Activated CD4-positive, alpha-beta T cell treated with anti-CD3 and anti-CD28 coated beads, Interleukin-2, amount 10 ng/mL, durations not matched to agents 7 days and 5 days (primary cell): ENCODE measurements at regions not wholly inside any gene's neighbourhood (a gene's known extent, or its start where the extent isn't known, plus 50 kb on each side); places are given as distances from the start of the nearest gene placed in this dataset.

Source experiments
- CTCF ChIA-PET: fragments of 350-600 bp; sonication (Branson Sonifier 250); formaldehyde crosslinking; loops from one replicate; lab custom pipeline; 2021; ENCODE audit warnings: antibody characterized with exemption; lab: Charles Lee
- POLR2A ChIA-PET: fragments of 350-600 bp; sonication (Branson Sonifier 250); formaldehyde crosslinking; loops from one replicate; lab custom pipeline; 2021; ENCODE audit warnings: antibody characterized with exemption; lab: Charles Lee
- DNase-seq: peaks from one replicate; pipeline ENCODE4 v3.0.0-alpha.2; 2020
- H3K27ac Mint-ChIP-seq: one replicate; pipeline ENCODE4 v1.8.0; 2021; ENCODE audit warnings: mild to moderate bottlenecking, moderate library complexity, mixed read lengths
- H3K27me3 Mint-ChIP-seq: one replicate; pipeline ENCODE4 v1.8.0; 2021; ENCODE audit warnings: mixed read lengths
- H3K36me3 Mint-ChIP-seq: one replicate; pipeline ENCODE4 v1.8.0; 2021; ENCODE audit warnings: low read depth, mixed read lengths
- H3K4me1 Mint-ChIP-seq: one replicate; pipeline ENCODE4 v1.8.0; 2021; ENCODE audit warnings: mixed read lengths
- H3K4me3 Mint-ChIP-seq: one replicate; pipeline ENCODE4 v1.8.0; 2021; ENCODE audit warnings: mild to moderate bottlenecking, moderate library complexity, mixed read lengths
- H3K9me3 Mint-ChIP-seq: one replicate; pipeline ENCODE4 v1.8.0; 2021; ENCODE audit warnings: mixed read lengths

- Mint-ChIP-seq H3K27me3 (no peaks in the 10 kb centered on the region), H3K4me3 (no peak overlapping the region), H3K36me3 (no peaks in the 10 kb centered on the region), H3K4me1 (no peaks in the 10 kb centered on the region), H3K27ac (no peak overlapping the region), H3K9me3 (peaks cover 5% of the 10 kb centered on the region)
- ChIA-PET POLR2A (no interaction called here), CTCF (no interaction called here)
- DNase-seq = no peak
These were observed 155.7 kb downstream of the KIF26A start for GRCh38 chr14:104293851-104294627.

GRCh38 chr14:104294628-104294982, 156.2 kb downstream of the KIF26A start:
- Mint-ChIP-seq H3K9me3 (no peaks in the 10 kb centered on the region), H3K4me1 (no peaks in the 10 kb centered on the region), H3K27ac (no peak overlapping the region), H3K27me3 (no peaks in the 10 kb centered on the region), H3K36me3 (no peaks in the 10 kb centered on the region), H3K4me3 (no peak overlapping the region)
- CTCF ChIA-PET = no interaction called here
- no peak for DNase-seq
- POLR2A ChIA-PET = no interaction called here

GRCh38 chr14:104294983-104295680, 156.7 kb downstream of the KIF26A start:
- no peaks in the 10 kb centered on the region for H3K9me3 Mint-ChIP-seq
- H3K27ac Mint-ChIP-seq = no peak overlapping the region
- ChIA-PET POLR2A (no interaction called here), CTCF (interaction anchor here (0.6 kb wide), 2 partner anchors 12 to 375 kb away, joined by 3 to 4 read pairs; no protein-coding TSS in a partner anchor)
- no peaks in the 10 kb centered on the region for H3K36me3 Mint-ChIP-seq
- no peak for DNase-seq
- H3K27me3 Mint-ChIP-seq = no peaks in the 10 kb centered on the region
- H3K4me1 Mint-ChIP-seq = no peaks in the 10 kb centered on the region
- H3K4me3 Mint-ChIP-seq = no peak overlapping the region

- H3K4me3 Mint-ChIP-seq = no peak overlapping the region
- ChIA-PET CTCF (interaction anchor here (0.6 kb wide), 1 partner anchor 374 kb away, joined by 4 read pairs; no protein-coding TSS in a partner anchor), POLR2A (no interaction called here)
- H3K4me1 Mint-ChIP-seq = no peaks in the 10 kb centered on the region
- H3K27me3 Mint-ChIP-seq = no peaks in the 10 kb centered on the region
- no peak overlapping the region for H3K27ac Mint-ChIP-seq
- no peaks in the 10 kb centered on the region for H3K9me3 Mint-ChIP-seq
- no peak for DNase-seq
- no peaks in the 10 kb centered on the region for H3K36me3 Mint-ChIP-seq
These were observed 157.4 kb downstream of the KIF26A start for GRCh38 chr14:104295681-104296387.

GRCh38 chr14:104296388-104297312, 158.3 kb downstream of the KIF26A start:
- H3K27ac Mint-ChIP-seq = no peak overlapping the region
- ChIA-PET CTCF (no interaction called here), POLR2A (no interaction called here)
- H3K9me3 Mint-ChIP-seq = peaks cover 3% of the 10 kb centered on the region
- no peaks in the 10 kb centered on the region for H3K27me3 Mint-ChIP-seq
- H3K4me3 Mint-ChIP-seq = no peak overlapping the region
- no peak for DNase-seq
- H3K4me1 Mint-ChIP-seq = no peaks in the 10 kb centered on the region
- no peaks in the 10 kb centered on the region for H3K36me3 Mint-ChIP-seq

- no peak overlapping the region for H3K27ac Mint-ChIP-seq
- peaks cover 3% of the 10 kb centered on the region for H3K9me3 Mint-ChIP-seq
- ChIA-PET CTCF (no interaction called here), POLR2A (no interaction called here)
- H3K4me1 Mint-ChIP-seq = no peaks in the 10 kb centered on the region
- no peak overlapping the region for H3K4me3 Mint-ChIP-seq
- DNase-seq = no peak
- H3K27me3 Mint-ChIP-seq = no peaks in the 10 kb centered on the region
- H3K36me3 Mint-ChIP-seq = no peaks in the 10 kb centered on the region
These were observed 158.9 kb downstream of the KIF26A start for GRCh38 chr14:104297313-104297704.

GRCh38 chr14:104297721-104298401, 159.5 kb downstream of the KIF26A start:
- CTCF ChIA-PET = no interaction called here

GRCh38 chr14:104298458-104298857, 160.1 kb downstream of the KIF26A start:
- H3K4me3 Mint-ChIP-seq = no peak overlapping the region
- no peak for DNase-seq
- no peaks in the 10 kb centered on the region for H3K36me3 Mint-ChIP-seq
- POLR2A ChIA-PET = no interaction called here
- H3K27me3 Mint-ChIP-seq = no peaks in the 10 kb centered on the region
- CTCF ChIA-PET = no interaction called here
- H3K4me1 Mint-ChIP-seq = no peaks in the 10 kb centered on the region
- no peak overlapping the region for H3K27ac Mint-ChIP-seq
- H3K9me3 Mint-ChIP-seq = peaks cover 3% of the 10 kb centered on the region

More at GRCh38 chr14:104297721-104298401, 159.5 kb downstream of the KIF26A start:
- Mint-ChIP-seq H3K9me3 (peaks cover 3% of the 10 kb centered on the region), H3K27ac (no peak overlapping the region), H3K27me3 (no peaks in the 10 kb centered on the region), H3K36me3 (no peaks in the 10 kb centered on the region), H3K4me3 (no peak overlapping the region), H3K4me1 (no peaks in the 10 kb centered on the region)
- no peak for DNase-seq
- POLR2A ChIA-PET = no interaction called here

- no peak overlapping the region for H3K4me3 Mint-ChIP-seq
These were observed 161.8 kb downstream of the KIF26A start for GRCh38 chr14:104299993-104300761.

GRCh38 chr14:104301731-104302460, 163.5 kb downstream of the KIF26A start:
- Mint-ChIP-seq H3K36me3 (no peaks in the 10 kb centered on the region), H3K4me1 (no peaks in the 10 kb centered on the region), H3K27me3 (no peaks in the 10 kb centered on the region), H3K27ac (no peak overlapping the region), H3K9me3 (peaks cover 3% of the 10 kb centered on the region), H3K4me3 (no peak overlapping the region)
- POLR2A ChIA-PET = no interaction called here
- CTCF ChIA-PET = no interaction called here
- no peak for DNase-seq

More at GRCh38 chr14:104299993-104300761, 161.8 kb downstream of the KIF26A start:
- Mint-ChIP-seq H3K27me3 (no peaks in the 10 kb centered on the region), H3K9me3 (peaks cover 3% of the 10 kb centered on the region), H3K4me1 (no peaks in the 10 kb centered on the region), H3K27ac (no peak overlapping the region), H3K36me3 (no peaks in the 10 kb centered on the region)
- CTCF ChIA-PET = no interaction called here
- POLR2A ChIA-PET = no interaction called here
- no peak for DNase-seq

GRCh38 chr14:104302794-104303405, 164.5 kb downstream of the KIF26A start:
- Mint-ChIP-seq H3K36me3 (no peaks in the 10 kb centered on the region), H3K4me3 (no peak overlapping the region), H3K27me3 (no peaks in the 10 kb centered on the region), H3K9me3 (peaks cover 3% of the 10 kb centered on the region), H3K27ac (no peak overlapping the region), H3K4me1 (no peaks in the 10 kb centered on the region)
- CTCF ChIA-PET = no interaction called here
- DNase-seq = no peak
- POLR2A ChIA-PET = no interaction called here
